ENCODE measurements at regions not wholly inside any gene's neighbourhood (a gene's known extent, or its start where the extent isn't known, plus 50 kb on each side); places are given as distances from the start of the nearest gene placed in this dataset.

DNA sequence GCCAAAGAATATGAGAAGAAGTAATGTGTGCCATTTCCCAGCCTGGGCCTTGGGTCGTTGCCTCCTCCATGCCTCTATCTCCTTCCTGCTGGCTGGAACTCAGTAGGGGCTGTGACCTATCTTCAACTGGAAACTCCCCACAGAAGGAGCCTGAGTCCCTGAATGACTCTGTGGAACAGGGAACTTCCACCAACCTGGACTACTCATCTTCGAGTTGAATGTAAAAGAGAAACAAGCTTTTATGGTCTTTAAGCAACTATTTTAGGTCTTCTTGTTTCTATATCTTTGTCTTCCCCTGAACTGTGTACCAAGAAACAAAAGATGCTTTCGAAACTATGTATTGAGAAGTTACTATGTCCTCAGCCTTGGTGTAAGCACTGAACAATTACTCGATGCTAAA is 355.3 kb upstream of the NR2F2 start:
- Histone ChIP-seq H3K36me3 (no peaks in the 10 kb centered on the region), H3K9me3 (no peaks in the 10 kb centered on the region), H3K4me1 (no peaks in the 10 kb centered on the region), H3K27ac (no peak overlapping the region), H3K4me3 (no peak overlapping the region), H3K27me3 (no peaks in the 10 kb centered on the region)
- WGBS, 2 donors = 73 to 76% methylated on average over 4 of the region's 4 CpGs
- TF ChIP-seq POLR2AphosphoS5 (IDR thresholded peaks at IDR 0.05) (no peak), EP300 (IDR thresholded peaks at IDR 0.05) (no peak), POLR2A (IDR thresholded peaks at IDR 0.05) (no peak), CTCF (IDR thresholded peaks at IDR 0.05) (no peak)
- DNase-seq = no peak
- intact Hi-C loops (cut with DNase I) = no loop called here

GRCh38 chr15:95979286-95979685 is 351.2 kb upstream of the NR2F2 start:
- TF ChIP-seq POLR2A (IDR thresholded peaks at IDR 0.05) (no peak), CTCF (IDR thresholded peaks at IDR 0.05) (no peak), POLR2AphosphoS5 (IDR thresholded peaks at IDR 0.05) (no peak), EP300 (IDR thresholded peaks at IDR 0.05) (no peak)

GRCh38 chr15:95981209-95981608 is 349.3 kb upstream of the NR2F2 start:
- Histone ChIP-seq H3K9me3 (no peaks in the 10 kb centered on the region), H3K4me3 (no peak overlapping the region), H3K4me1 (no peaks in the 10 kb centered on the region), H3K36me3 (no peaks in the 10 kb centered on the region), H3K27ac (no peak overlapping the region), H3K27me3 (no peaks in the 10 kb centered on the region)
- DNase-seq = no peak
- no peak for TF ChIP-seq POLR2AphosphoS5 (IDR thresholded peaks at IDR 0.05)
- no peak for TF ChIP-seq EP300 (IDR thresholded peaks at IDR 0.05)
- no peak for TF ChIP-seq CTCF (IDR thresholded peaks at IDR 0.05)
- TF ChIP-seq POLR2A (IDR thresholded peaks at IDR 0.05) = no peak
- WGBS, 2 donors = 92% methylated on average over 6 of the region's 6 CpGs
- intact Hi-C loops (cut with DNase I) = no loop called here

More at GRCh38 chr15:95979286-95979685, 351.2 kb upstream of the NR2F2 start:
- no peak overlapping the region for H3K27ac ChIP-seq
- 82 to 91% methylated on average over 3 of the region's 3 CpGs for WGBS, 2 donors
- H3K4me1 ChIP-seq = no peaks in the 10 kb centered on the region
- no peak overlapping the region for H3K4me3 ChIP-seq
- no peaks in the 10 kb centered on the region for H3K9me3 ChIP-seq
- H3K27me3 ChIP-seq = no peaks in the 10 kb centered on the region
- no peaks in the 10 kb centered on the region for H3K36me3 ChIP-seq
- intact Hi-C loops (cut with DNase I) = no loop called here
- DNase-seq = no peak

DNA sequence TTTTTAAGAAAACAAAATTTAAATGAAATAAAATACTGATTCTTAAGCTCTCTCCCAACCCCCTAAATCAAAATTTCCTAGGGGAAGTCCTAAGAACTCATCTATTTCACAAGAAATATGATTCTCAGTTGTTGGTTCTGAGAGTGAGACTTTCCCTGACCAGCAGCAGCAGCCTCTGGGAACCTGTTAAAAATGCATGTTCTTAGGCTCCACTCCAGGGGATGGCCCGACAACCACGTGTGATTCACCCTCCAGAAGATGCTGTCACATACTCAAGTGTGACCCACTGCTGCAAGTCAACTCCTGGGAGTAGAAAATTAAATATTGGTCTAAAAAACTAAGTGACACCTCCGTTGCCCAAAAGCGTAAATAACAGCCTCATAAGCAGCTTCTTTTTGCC is 343.2 kb upstream of the NR2F2 start:
- no peak overlapping the region for H3K27ac ChIP-seq
- TF ChIP-seq POLR2AphosphoS5 (IDR thresholded peaks at IDR 0.05) (no peak), CTCF (IDR thresholded peaks at IDR 0.05) (no peak), EP300 (IDR thresholded peaks at IDR 0.05) (no peak), POLR2A (IDR thresholded peaks at IDR 0.05) (no peak)
- H3K4me3 ChIP-seq = no peak overlapping the region
- no peak for DNase-seq
- H3K27me3 ChIP-seq = no peaks in the 10 kb centered on the region
- H3K36me3 ChIP-seq = no peaks in the 10 kb centered on the region
- no peaks in the 10 kb centered on the region for H3K4me1 ChIP-seq
- no peaks in the 10 kb centered on the region for H3K9me3 ChIP-seq
- WGBS, 2 donors = 69 to 71% methylated on average over 4 of the region's 4 CpGs
- intact Hi-C loops (cut with DNase I) = no loop called here

DNA sequence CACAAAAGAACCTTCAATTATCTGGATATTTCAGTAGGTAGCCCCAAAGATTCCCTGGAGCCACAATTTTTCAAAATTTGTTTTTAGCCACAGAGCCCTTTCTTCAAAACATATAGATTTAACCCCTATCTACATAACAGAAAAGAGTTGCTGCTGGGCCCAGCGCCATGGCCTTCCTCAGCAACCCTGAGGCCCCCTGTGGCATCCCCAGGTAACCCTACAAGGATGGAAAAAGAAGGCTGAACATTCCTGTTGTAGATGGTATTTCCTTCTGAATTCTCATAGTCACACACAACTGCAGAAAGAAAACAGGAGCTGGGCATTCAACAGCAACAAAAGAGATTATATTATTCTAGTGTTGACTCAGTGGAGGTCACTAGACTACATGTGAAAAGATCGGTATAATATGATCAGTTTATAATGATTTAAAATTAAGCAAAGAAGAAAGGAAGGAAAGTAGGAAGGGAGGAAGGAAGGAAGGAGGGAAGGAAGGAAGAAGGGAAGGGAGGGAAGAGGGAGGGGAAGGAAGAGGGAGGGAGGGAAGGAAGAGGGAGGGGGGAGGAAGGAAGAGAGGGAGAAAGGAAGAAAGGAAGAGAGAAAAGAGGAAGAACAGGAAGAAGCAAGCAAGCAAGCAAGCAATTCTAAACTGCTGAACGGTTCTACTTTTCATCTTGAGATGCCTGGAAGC is 342.5 kb upstream of the NR2F2 start:
- TF ChIP-seq POLR2AphosphoS5 (IDR thresholded peaks at IDR 0.05) (no peak), CTCF (IDR thresholded peaks at IDR 0.05) (no peak), EP300 (IDR thresholded peaks at IDR 0.05) (no peak), POLR2A (IDR thresholded peaks at IDR 0.05) (no peak)
- no peak for DNase-seq
- Histone ChIP-seq H3K4me1 (no peaks in the 10 kb centered on the region), H3K27ac (no peak overlapping the region), H3K36me3 (no peaks in the 10 kb centered on the region), H3K4me3 (no peak overlapping the region), H3K27me3 (no peaks in the 10 kb centered on the region), H3K9me3 (no peaks in the 10 kb centered on the region)
- 46 to 63% methylated on average over 3 of the region's 3 CpGs for WGBS, 2 donors
- intact Hi-C loops (cut with DNase I) = no loop called here
